HCT116 (cell line): ENCODE measurements at regions not wholly inside any gene's neighbourhood (a gene's known extent, or its start where the extent isn't known, plus 50 kb on each side); places are given as distances from the start of the nearest gene placed in this dataset.

Experiments used
- ATAC-seq: fragments of 200-7000 bp; cut with Tn5 transposase; 2 replicates; pipeline ENCODE4 v1.9.1; 2020; ENCODE audit warnings: mild to moderate bottlenecking, moderate library complexity
- BruUV-seq: library from RNA; stranded (reverse); fragments of 400-500 nt; replicated peaks from 2 replicates; lab custom pipeline; 2021; lab: Mats Ljungman, UMichigan
- CTCF ChIA-PET: fragments of 300-600 bp; sonication (Branson Sonifier 250); formaldehyde crosslinking; loops from one replicate; lab custom pipeline; 2021; ENCODE audit warnings: antibody characterized with exemption; lab: Charles Lee
- POLR2A ChIA-PET: fragments of 300-600, 350-600 bp; sonication (Branson Sonifier 250); formaldehyde crosslinking; loops from one replicate; lab custom pipeline; 2021; ENCODE audit warnings: antibody characterized with exemption; lab: Charles Lee
- RAD21 ChIA-PET, 2 experiments: fragments of 300-600 bp; sonication (Branson Sonifier 250); formaldehyde crosslinking; loops; one replicate each; lab custom pipeline; 2023; ENCODE audit warnings: low total read pairs in 2 of 2; ENCODE audit not compliant: uncharacterized antibody in 2 of 2, unreplicated experiment in 2 of 2, low non-redundant PET in 1 of 2; lab: Charles Lee
- DNase-seq: peaks from one replicate; pipeline ENCODE4 v3.0.0-alpha.2; 2010; ENCODE audit warnings: low read depth, low spot score
- H2AFZ ChIP-seq: fragments of 200-600 bp; shearing (Covaris generic), sonication (generic); 2 replicates; pipeline ENCODE4 v1.6.1; 2017; ENCODE audit warnings: low read depth, mixed run types, mixed read lengths, antibody characterized with exemption, low read length; ENCODE audit not compliant: poor library complexity, severe bottlenecking
- H3K27ac ChIP-seq: 2 replicates; pipeline ENCODE4 v1.5.1; 2012; ENCODE audit warnings: low read depth, low read length
- H3K27me3 ChIP-seq: fragments of 200-600 bp; sonication (generic); 2 replicates; pipeline ENCODE4 v1.6.1; 2016; ENCODE audit warnings: mixed run types, low read length, mixed read lengths; ENCODE audit not compliant: insufficient read depth
- H3K36me3 ChIP-seq, 2 experiments: fragments of 200-500 bp in 1 of 2; fragments of 200-600 bp in 1 of 2; sonication (Bioruptor generic) in 1 of 2; sonication (generic) in 1 of 2; 2 replicates each; pipeline versions ENCODE4 v1.5.1 to v1.6.1; 2014 to 2016; ENCODE audit warnings: low read length in 2 of 2, inconsistent platforms in 1 of 2, mixed read lengths in 1 of 2, mixed run types in 1 of 2; ENCODE audit not compliant: insufficient read depth in 2 of 2, control insufficient read depth in 1 of 2
- H3K4me1 ChIP-seq, 2 experiments: fragments of 200-600 bp in 1 of 2; sonication (generic) in 1 of 2; 2 replicates each; pipeline versions ENCODE4 v1.5.1 to v1.6.1; 2012 to 2017; ENCODE audit warnings: low read length in 2 of 2, inconsistent platforms in 1 of 2, mild to moderate bottlenecking in 1 of 2, mixed read lengths in 1 of 2, mixed run types in 1 of 2, moderate library complexity in 1 of 2; ENCODE audit not compliant: insufficient read depth in 2 of 2, control insufficient read depth in 1 of 2
- H3K4me2 ChIP-seq: fragments of 200-600 bp; sonication (generic); 2 replicates; pipeline ENCODE4 v1.6.1; 2017; ENCODE audit warnings: mixed run types, low read length, mixed read lengths
- H3K4me3 ChIP-seq, 2 experiments: fragments of 200-600 bp in 1 of 2; sonication (generic) in 1 of 2; replicated peaks in 1 of 2; 2 replicates each; pipeline ENCODE4 v1.5.1; 2011 to 2016; ENCODE audit warnings: low read length in 2 of 2, control low read depth in 1 of 2, low read depth in 1 of 2, mild to moderate bottlenecking in 1 of 2, mixed read lengths in 1 of 2, mixed run types in 1 of 2
- H3K79me2 ChIP-seq: fragments of 200-600 bp; sonication (generic); 2 replicates; pipeline ENCODE4 v1.6.1; 2017; ENCODE audit warnings: mild to moderate bottlenecking, mixed run types, low read length, moderate library complexity, mixed read lengths; ENCODE audit not compliant: insufficient read depth
- H3K9ac ChIP-seq: fragments of 200-600 bp; sonication (generic); 2 replicates; pipeline ENCODE4 v1.6.1; 2016; ENCODE audit warnings: low read length, mixed read lengths
- H3K9me2 ChIP-seq: fragments of 200-600 bp; sonication (generic), shearing (Covaris generic); 2 replicates; pipeline ENCODE4 v1.6.1; 2017; ENCODE audit warnings: mixed run types, mild to moderate bottlenecking, moderate library complexity; ENCODE audit not compliant: insufficient read depth
- H3K9me3 ChIP-seq, 2 experiments: fragments of 200-500 bp in 1 of 2; fragments of 200-600 bp in 1 of 2; sonication (Bioruptor generic) in 1 of 2; sonication (generic) in 1 of 2; 2 replicates each; pipeline ENCODE4 v1.6.1; 2014 to 2017; ENCODE audit warnings: low read length in 2 of 2, mixed read lengths in 2 of 2, inconsistent platforms in 1 of 2, low read depth in 1 of 2, mild to moderate bottlenecking in 1 of 2, mixed run types in 1 of 2, moderate library complexity in 1 of 2; ENCODE audit not compliant: control insufficient read depth in 1 of 2, insufficient read depth in 1 of 2
- H4K20me1 ChIP-seq: fragments of 200-600 bp; sonication (generic), shearing (Covaris generic); 2 replicates; pipeline ENCODE4 v1.6.1; 2017; ENCODE audit warnings: mixed run types, mild to moderate bottlenecking, moderate library complexity; ENCODE audit not compliant: insufficient read depth
- CBX3 ChIP-seq: IDR thresholded peaks from 2 replicates; pipeline ENCODE4 v1.6.1; 2012; ENCODE audit warnings: low read depth
- EZH2phosphoT487 ChIP-seq: fragments of 200-600 bp; IDR thresholded peaks from 2 replicates; pipeline ENCODE4 v1.6.1; 2018; ENCODE audit warnings: antibody characterized with exemption, borderline replicate concordance
- FOSL1 ChIP-seq: IDR thresholded peaks from 2 replicates; pipeline ENCODE4 v1.6.1; 2012; ENCODE audit warnings: low read depth
- POLR2A ChIP-seq: IDR thresholded peaks from 2 replicates; pipeline ENCODE4 v1.7.0; 2011; ENCODE audit warnings: borderline replicate concordance; ENCODE audit not compliant: insufficient read depth, insufficient read length; ENCODE audit errors: extremely low read depth
- SIN3A ChIP-seq: IDR thresholded peaks from 2 replicates; pipeline ENCODE4 v1.6.1; 2012; ENCODE audit warnings: low read depth
- TCF7L2 ChIP-seq: IDR thresholded peaks from 2 replicates; pipeline ENCODE4 v1.7.0; 2011; ENCODE audit warnings: borderline replicate concordance, inconsistent platforms; ENCODE audit not compliant: insufficient read depth, insufficient read length; ENCODE audit errors: extremely low read depth
- intact Hi-C: fragments of 100-400 bp; cut with micrococcal nuclease; formaldehyde crosslinking; loops from 2 replicates; pipeline ENCODE4 v1.10.0; 2022

- TF ChIP-seq POLR2A (no peak), CBX3 (no peak), FOSL1 (no peak), EZH2phosphoT487 (no peak), TCF7L2 (no peak), SIN3A (no peak)
- no peak for ATAC-seq
These were observed 432.9 kb downstream of the GRXCR1 start for GRCh38 chr4:43325220-43325967.

DNA sequence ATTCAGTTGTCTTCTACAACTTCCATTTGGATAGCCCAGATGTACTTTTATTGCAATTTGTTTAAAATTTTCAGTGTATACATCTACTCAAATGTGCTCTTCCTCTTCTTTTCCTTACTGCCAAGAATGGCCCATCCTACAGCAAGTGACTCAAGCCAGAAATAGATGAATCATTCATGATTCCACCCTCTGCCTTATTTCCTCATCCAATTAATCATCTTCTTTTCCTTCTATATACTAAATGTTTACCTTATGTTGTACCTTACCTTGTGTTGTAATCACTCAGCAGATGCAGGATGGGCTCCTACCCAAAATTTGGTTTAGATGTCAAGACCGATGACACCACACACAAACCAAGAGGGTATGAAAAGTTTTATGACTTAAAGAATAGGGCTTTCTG lies 437.8 kb downstream of the GRXCR1 start:
- Histone ChIP-seq H2AFZ (no peak overlapping the region), H4K20me1 (no peaks in the 10 kb centered on the region), H3K4me3 (no peak overlapping the region), H3K36me3 (no peaks in the 10 kb centered on the region), H3K4me1 (no peaks in the 10 kb centered on the region), H3K79me2 (no peaks in the 10 kb centered on the region), H3K9ac (no peak overlapping the region)
- ATAC-seq = no peak
- CTCF ChIA-PET = no interaction called here
- BruUV-seq = no TSS peak
- POLR2A ChIA-PET = no interaction called here
- RAD21 ChIA-PET = no interaction called here
- TF ChIP-seq CBX3 = no peak
- TF ChIP-seq, all 23 proteins: peak for 0
- DNase-seq = no peak
- Histone ChIP-seq H3K4me2 (no peak overlapping the region), H3K27ac (no peak overlapping the region), H3K27me3 (no peaks in the 10 kb centered on the region), H3K9me3 (peaks cover 12 to 37% of the 10 kb centered on the region in 2 experiments; a peak in 2 of 4 replicates), H3K9me2 (no peaks in the 10 kb centered on the region)
- intact Hi-C loops = no loop called here

More at GRCh38 chr4:43325220-43325967, 432.9 kb downstream of the GRXCR1 start:
- Histone ChIP-seq H3K36me3 (no peaks in the 10 kb centered on the region), H3K9me3 (peaks cover 16 to 21% of the 10 kb centered on the region in 2 experiments; a peak in 2 of 4 replicates), H3K9me2 (no peaks in the 10 kb centered on the region), H4K20me1 (no peaks in the 10 kb centered on the region), H3K4me2 (no peak overlapping the region), H3K4me3 (no peak overlapping the region), H3K9ac (no peak overlapping the region), H3K27me3 (no peaks in the 10 kb centered on the region), H3K4me1 (no peaks in the 10 kb centered on the region), H3K27ac (no peak overlapping the region), H3K79me2 (no peaks in the 10 kb centered on the region), H2AFZ (no peak overlapping the region)
- POLR2A ChIA-PET = no interaction called here
- CTCF ChIA-PET = no interaction called here
- RAD21 ChIA-PET = no interaction called here
- no TSS peak for BruUV-seq
- no peak for DNase-seq
- intact Hi-C loops = no loop called here
